Common myeloid progenitor, CD34-positive (primary cell): ENCODE measurements at regions not wholly inside any gene's neighbourhood (a gene's known extent, or its start where the extent isn't known, plus 50 kb on each side); places are given as distances from the start of the nearest gene placed in this dataset.

Source experiments
- CTCF ChIA-PET: fragments of 350-600 bp; sonication (Branson Sonifier 250); formaldehyde crosslinking; loops from one replicate; lab custom pipeline; 2021; ENCODE audit warnings: antibody characterized with exemption; lab: Charles Lee
- POLR2A ChIA-PET: fragments of 350-600 bp; sonication (Branson Sonifier 250); formaldehyde crosslinking; loops from one replicate; lab custom pipeline; 2021; ENCODE audit warnings: antibody characterized with exemption; lab: Charles Lee
- DNase-seq, 3 donors: peaks; one replicate each; pipeline versions ENCODE4 v3.0.0 to v3.0.0-alpha.2; 2013
- H3K27ac ChIP-seq, 2 experiments: 1 replicate in 1 of 2; 2 replicates in 1 of 2; pipeline ENCODE4 v1.7.0; 2013; ENCODE audit warnings: inconsistent platforms in 2 of 2, low read length in 2 of 2, mild to moderate bottlenecking in 2 of 2, low read depth in 1 of 2, moderate library complexity in 1 of 2; ENCODE audit not compliant: severe bottlenecking in 2 of 2, insufficient read depth in 1 of 2, poor library complexity in 1 of 2
- H3K27me3 ChIP-seq, 5 experiments: replicated peaks in 2 of 5; 1 replicate in 3 of 5; 2 replicates in 2 of 5; pipeline versions ENCODE4 v1.6.1 to v1.7.0; 2013; ENCODE audit warnings: low read length in 4 of 5, mild to moderate bottlenecking in 2 of 5, moderate library complexity in 2 of 5, inconsistent platforms in 1 of 5; ENCODE audit not compliant: insufficient read depth in 5 of 5, control insufficient read depth in 4 of 5
- H3K36me3 ChIP-seq, 4 experiments: 1 replicate in 2 of 4; 2 replicates in 2 of 4; pipeline versions ENCODE4 v1.6.1 to v1.7.0; 2013; ENCODE audit warnings: low read length in 3 of 4, control low read depth in 1 of 4, mild to moderate bottlenecking in 1 of 4; ENCODE audit not compliant: control insufficient read depth in 4 of 4, insufficient read depth in 4 of 4
- H3K4me1 ChIP-seq, 4 experiments: 1 replicate in 3 of 4; 2 replicates in 1 of 4; pipeline versions ENCODE4 v1.6.1 to v1.7.1; 2013; ENCODE audit warnings: low read length in 3 of 4, mild to moderate bottlenecking in 3 of 4, control low read depth in 1 of 4, inconsistent platforms in 1 of 4, moderate library complexity in 1 of 4; ENCODE audit not compliant: control insufficient read depth in 4 of 4, insufficient read depth in 4 of 4; ENCODE audit errors: control extremely low read depth in 1 of 4
- H3K4me3 ChIP-seq, 7 experiments: 1 replicate in 4 of 7; 2 replicates in 3 of 7; pipeline versions ENCODE4 v1.5.1 to v1.7.0; 2013; ENCODE audit warnings: mild to moderate bottlenecking in 7 of 7, low read length in 6 of 7, moderate library complexity in 6 of 7, inconsistent platforms in 2 of 7, low read depth in 2 of 7, control low read depth in 1 of 7; ENCODE audit not compliant: insufficient read depth in 4 of 7, control insufficient read depth in 1 of 7; ENCODE audit errors: extremely low read depth in 1 of 7
- H3K9me3 ChIP-seq, 5 experiments: 1 replicate in 4 of 5; 2 replicates in 1 of 5; pipeline versions ENCODE4 v1.6.1 to v1.7.1; 2013; ENCODE audit warnings: low read length in 4 of 5, mild to moderate bottlenecking in 2 of 5, inconsistent platforms in 1 of 5, low read depth in 1 of 5, moderate library complexity in 1 of 5; ENCODE audit not compliant: control insufficient read depth in 4 of 5, insufficient read depth in 2 of 5; ENCODE audit errors: control extremely low read depth in 1 of 5
- WGBS: methylation state at CpG from one replicate; pipeline ENCODE4 v1.1.5; 2013; ENCODE audit not compliant: insufficient coverage; 5-methylcytosine and 5-hydroxymethylcytosine counted together

DNA sequence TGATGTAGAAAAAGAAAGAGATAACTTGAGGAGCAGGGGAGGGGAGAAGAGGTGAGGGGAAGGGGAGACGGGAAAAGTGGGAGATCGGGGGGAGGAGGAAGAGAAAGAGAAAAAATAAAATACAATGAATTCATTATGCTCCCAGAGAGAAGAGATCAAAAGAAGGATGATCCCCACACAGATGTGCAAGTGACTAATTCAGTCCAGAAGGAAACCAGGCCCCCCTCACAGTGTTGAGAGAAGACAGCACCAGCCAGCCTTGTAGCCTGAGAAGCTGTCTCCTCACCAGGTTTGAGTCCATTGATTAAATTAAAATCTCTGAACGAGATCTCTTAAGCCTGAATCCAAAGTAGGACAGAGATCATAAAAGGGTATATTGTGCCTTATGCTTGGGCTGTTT, 333.7 kb upstream of the NBEA start:
- 77% methylated on average over 3 of the region's 3 CpGs for WGBS

DNA sequence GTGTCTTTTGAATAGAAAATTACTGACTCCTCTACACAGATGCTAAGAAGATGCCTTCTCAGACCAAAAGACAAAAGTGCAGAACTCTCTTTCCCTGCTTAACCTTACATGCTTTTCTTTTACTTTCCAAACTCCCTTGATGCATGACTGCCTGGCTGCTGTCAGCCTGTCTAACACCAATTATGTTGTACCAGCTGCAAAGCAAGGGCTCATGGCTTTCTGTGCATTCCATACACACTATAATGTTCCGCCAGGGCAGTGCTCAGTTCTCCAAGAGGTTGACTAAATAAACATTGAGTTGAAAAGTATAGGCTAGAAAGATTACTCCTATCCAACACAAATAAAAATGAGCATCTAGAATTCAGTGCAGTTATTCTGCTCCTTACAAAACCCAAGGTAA, 330.4 kb upstream of the NBEA start:
- peaks cover 0 to 1% (median 0%) of the 10 kb centered on the region in 5 experiments for H3K9me3 ChIP-seq
- no peaks in the 10 kb centered on the region for H3K27me3 ChIP-seq
- H3K36me3 ChIP-seq = no peaks in the 10 kb centered on the region
- H3K4me3 ChIP-seq = no peak overlapping the region
- WGBS = no CpG with 5 or more reads among the region's 1 CpG
- H3K27ac ChIP-seq = no peak overlapping the region
- CTCF ChIA-PET = interaction anchor here (1.1 kb wide), 1 partner anchor 13 kb away, joined by 3 read pairs; no protein-coding TSS in a partner anchor
- POLR2A ChIA-PET = no interaction called here
- no peaks in the 10 kb centered on the region for H3K4me1 ChIP-seq
- DNase-seq = no peak

More for the DNA sequence above, 333.7 kb upstream of the NBEA start:
- DNase-seq = no peak
- no peaks in the 10 kb centered on the region for H3K27me3 ChIP-seq
- POLR2A ChIA-PET = no interaction called here
- no peaks in the 10 kb centered on the region for H3K4me1 ChIP-seq
- H3K36me3 ChIP-seq = no peaks in the 10 kb centered on the region
- CTCF ChIA-PET = no interaction called here
- H3K4me3 ChIP-seq = no peak overlapping the region
- H3K27ac ChIP-seq = no peak overlapping the region
- no peaks in the 10 kb centered on the region for H3K9me3 ChIP-seq

DNA sequence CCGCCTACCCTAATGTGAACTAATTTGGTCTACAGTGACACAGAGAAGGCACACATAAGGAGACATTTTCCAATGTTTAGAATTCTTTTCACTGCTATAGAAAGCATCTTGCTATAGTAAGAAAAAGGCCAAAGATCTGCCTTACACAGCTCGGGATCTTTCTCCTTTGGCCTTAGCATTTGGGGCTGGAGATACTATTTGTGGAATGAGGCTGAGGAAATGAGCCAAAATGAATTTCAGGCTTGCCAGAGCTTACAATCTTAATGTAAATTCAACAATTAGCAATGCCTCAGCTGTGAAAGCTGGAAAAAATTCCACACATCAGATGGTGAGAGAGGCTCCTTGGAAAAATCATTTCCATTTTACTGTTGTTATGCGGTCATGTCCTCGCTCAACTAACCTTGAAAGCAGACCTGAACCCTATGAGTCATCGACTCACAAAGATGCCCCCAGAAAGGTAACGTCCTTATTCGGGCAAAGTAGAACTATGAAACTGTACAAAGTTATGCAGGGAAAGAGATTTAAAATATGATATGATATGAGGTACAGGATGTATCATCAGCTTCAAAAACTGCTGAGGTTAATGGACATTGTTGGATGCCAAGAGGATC, 324.5 kb upstream of the NBEA start:
- no peaks in the 10 kb centered on the region for H3K27me3 ChIP-seq
- H3K4me1 ChIP-seq = no peaks in the 10 kb centered on the region
- no peaks in the 10 kb centered on the region for H3K36me3 ChIP-seq
- no peak overlapping the region for H3K27ac ChIP-seq
- CTCF ChIA-PET = no interaction called here
- DNase-seq = no peak
- POLR2A ChIA-PET = no interaction called here
- no peak overlapping the region for H3K4me3 ChIP-seq
- 99% methylated on average over 7 of the region's 7 CpGs for WGBS
- H3K9me3 ChIP-seq = peaks cover 0 to 1% (median 0%) of the 10 kb centered on the region in 5 experiments

DNA sequence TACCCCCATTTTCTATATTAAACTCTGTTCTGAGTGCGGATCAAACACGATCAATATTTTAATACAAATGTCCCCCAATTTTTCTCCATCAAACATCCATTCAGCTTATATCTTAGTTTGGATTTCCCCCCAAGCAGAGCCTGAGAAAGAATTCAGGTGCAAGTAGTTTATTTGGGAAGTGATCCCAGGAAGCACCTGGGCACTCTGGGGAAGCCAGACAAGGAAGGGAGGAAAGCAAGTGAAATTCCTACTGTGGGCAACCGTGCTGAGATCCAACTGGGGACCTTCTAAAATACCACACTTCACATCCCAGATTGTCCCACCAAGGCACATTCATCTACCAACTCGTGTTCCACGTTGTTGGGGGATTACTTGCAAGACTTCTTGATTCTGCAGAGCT, 323.4 kb upstream of the NBEA start:
- Histone ChIP-seq H3K36me3 (no peaks in the 10 kb centered on the region), H3K4me1 (no peaks in the 10 kb centered on the region), H3K4me3 (no peak overlapping the region), H3K9me3 (peaks cover 0 to under 1% (median 0%) of the 10 kb centered on the region in 5 experiments), H3K27ac (no peak overlapping the region), H3K27me3 (no peaks in the 10 kb centered on the region)
- no peak for DNase-seq
- 97% methylated on average over 4 of the region's 5 CpGs for WGBS
- ChIA-PET POLR2A (no interaction called here), CTCF (no interaction called here)

DNA sequence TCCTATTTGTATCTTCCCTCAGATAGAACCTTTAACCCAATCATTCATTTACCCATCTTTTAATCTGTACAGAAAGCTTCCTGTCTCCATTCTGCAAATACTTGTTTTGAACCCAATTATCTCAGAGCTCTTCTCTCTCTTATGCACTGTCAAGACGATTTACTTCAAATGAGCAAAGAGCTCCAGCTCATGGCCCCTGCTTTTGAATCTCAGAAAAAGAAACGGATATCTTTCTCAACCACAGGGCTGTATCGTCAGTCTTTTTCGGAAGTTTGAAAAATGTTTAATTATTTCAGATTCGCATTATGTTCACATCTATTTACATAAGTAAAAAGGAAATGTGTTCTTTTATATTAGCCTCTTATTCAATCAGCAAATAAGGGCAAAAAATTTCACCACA, 322.7 kb upstream of the NBEA start:
- DNase-seq = no peak
- no peak overlapping the region for H3K27ac ChIP-seq
- ChIA-PET POLR2A (no interaction called here), CTCF (no interaction called here)
- no peaks in the 10 kb centered on the region for H3K9me3 ChIP-seq
- no peaks in the 10 kb centered on the region for H3K4me1 ChIP-seq
- whole genome bisulfite sequencing = 80% methylated on average over 1 of the region's 5 CpGs
- H3K4me3 ChIP-seq = no peak overlapping the region
- no peaks in the 10 kb centered on the region for H3K36me3 ChIP-seq
- H3K27me3 ChIP-seq = no peaks in the 10 kb centered on the region

DNA sequence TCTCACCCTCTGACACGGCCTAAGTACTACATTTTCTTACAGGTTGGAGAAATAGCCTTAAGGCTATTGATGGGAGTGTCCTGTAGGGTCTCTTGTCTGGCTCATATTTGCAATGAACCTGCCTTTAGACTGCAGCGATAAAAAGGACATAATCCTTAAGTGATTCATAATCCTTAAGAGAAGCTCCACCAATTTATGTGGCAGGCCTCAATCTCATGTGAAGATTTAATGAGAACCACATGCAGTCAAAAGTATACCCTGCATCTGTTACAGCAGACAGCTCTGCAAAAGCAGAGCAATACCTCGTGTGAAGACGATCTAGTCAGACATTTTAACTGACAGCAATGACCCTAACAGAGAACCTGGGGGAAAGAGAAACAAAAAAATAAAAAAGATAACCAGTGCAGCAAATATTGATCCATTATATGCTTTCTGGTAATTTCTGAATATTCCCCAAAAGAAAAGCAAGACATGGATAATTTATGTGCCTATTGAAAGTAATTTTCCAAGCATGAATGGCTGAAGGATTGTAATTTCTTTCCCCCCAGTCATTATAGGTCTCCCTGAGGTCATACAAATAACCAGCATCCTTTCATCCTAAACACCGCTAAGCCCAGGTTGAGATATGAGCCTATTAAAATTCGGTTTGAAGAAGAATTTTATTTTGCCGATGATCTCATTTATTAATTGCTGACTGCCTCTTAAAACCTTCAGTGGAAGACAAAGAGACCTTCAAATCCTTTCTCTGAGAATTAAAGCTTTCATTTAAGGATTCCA, 321.8 kb upstream of the NBEA start:
- no peak overlapping the region for H3K4me3 ChIP-seq
- H3K27ac ChIP-seq = no peak overlapping the region
- ChIA-PET CTCF (no interaction called here), POLR2A (no interaction called here)
- H3K36me3 ChIP-seq = no peaks in the 10 kb centered on the region
- no peak for DNase-seq
- no peaks in the 10 kb centered on the region for H3K4me1 ChIP-seq
- no peaks in the 10 kb centered on the region for H3K27me3 ChIP-seq
- 50% methylated on average over 2 of the region's 7 CpGs for WGBS
- H3K9me3 ChIP-seq = no peaks in the 10 kb centered on the region

DNA sequence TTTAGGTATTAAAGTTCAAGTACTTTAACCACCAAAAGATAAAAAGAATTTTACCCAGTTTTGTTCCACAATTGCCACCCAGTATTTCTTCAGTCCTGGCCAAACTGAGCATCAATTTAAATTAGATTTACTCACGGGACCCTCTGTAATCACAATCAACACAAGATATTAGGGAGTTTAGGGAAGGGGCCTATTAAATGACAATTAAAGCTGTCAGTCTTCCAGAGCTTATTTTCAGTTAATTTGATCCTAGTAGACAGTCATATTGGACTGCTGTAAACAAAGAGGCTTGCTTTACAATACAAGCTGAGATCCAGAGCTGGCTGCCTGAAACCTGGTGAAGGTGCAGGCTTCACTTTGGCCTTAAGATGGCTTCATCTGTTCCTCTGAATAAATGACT, 321.2 kb upstream of the NBEA start:
- no peak for DNase-seq
- no peak overlapping the region for H3K4me3 ChIP-seq
- POLR2A ChIA-PET = no interaction called here
- no peaks in the 10 kb centered on the region for H3K9me3 ChIP-seq
- H3K36me3 ChIP-seq = no peaks in the 10 kb centered on the region
- no peaks in the 10 kb centered on the region for H3K27me3 ChIP-seq
- no peaks in the 10 kb centered on the region for H3K4me1 ChIP-seq
- WGBS = no CpG with 5 or more reads among the region's 1 CpG
- H3K27ac ChIP-seq = no peak overlapping the region
- CTCF ChIA-PET = no interaction called here
